GM19351 (cell line): ENCODE measurements at regions not wholly inside any gene's neighbourhood (a gene's known extent, or its start where the extent isn't known, plus 50 kb on each side); places are given as distances from the start of the nearest gene placed in this dataset.

Experiments
- ATAC-seq: cut with Tn5 transposase; IDR thresholded peaks from one replicate; pipeline ENCODE4 v1.9.1; 2021; ENCODE audit warnings: mild to moderate bottlenecking, moderate library complexity; ENCODE audit not compliant: unreplicated experiment

GRCh38 chr1:38436006-38436405 lies 389.4 kb upstream of the POU3F1 start:
- no peak for ATAC-seq

- no peak for ATAC-seq
These were observed 386.6 kb upstream of the POU3F1 start for GRCh38 chr1:38433084-38433722.

- no peak for ATAC-seq
These were observed 385.2 kb upstream of the POU3F1 start for GRCh38 chr1:38431535-38432376.

GRCh38 chr1:38430949-38431348 lies 384.4 kb upstream of the POU3F1 start:
- ATAC-seq: no peak

- no peak for ATAC-seq
These were observed 378.1 kb upstream of the POU3F1 start for GRCh38 chr1:38424677-38425076.

- no peak for ATAC-seq
These were observed 374.1 kb upstream of the POU3F1 start for GRCh38 chr1:38420666-38421065.

- ATAC-seq: no peak
These were observed 371.8 kb upstream of the POU3F1 start for GRCh38 chr1:38418195-38419030.

- no peak for ATAC-seq
These were observed 357.1 kb upstream of the POU3F1 start for GRCh38 chr1:38403667-38404066.

GRCh38 chr1:38402230-38402815 lies 355.7 kb upstream of the POU3F1 start:
- no peak for ATAC-seq

GRCh38 chr1:38396606-38397005 lies 350.0 kb upstream of the POU3F1 start:
- no peak for ATAC-seq

- no peak for ATAC-seq
These were observed 347.7 kb upstream of the POU3F1 start for GRCh38 chr1:38394303-38394702.

- no peak for ATAC-seq
These were observed 346.3 kb upstream of the POU3F1 start for GRCh38 chr1:38392861-38393260.

GRCh38 chr1:38381256-38381655 lies 334.7 kb upstream of the POU3F1 start:
- no peak for ATAC-seq

- no peak for ATAC-seq
These were observed 330.0 kb upstream of the POU3F1 start for GRCh38 chr1:38376577-38376976.

- ATAC-seq: no peak
These were observed 328.4 kb upstream of the POU3F1 start for GRCh38 chr1:38375035-38375434.

GRCh38 chr1:38371505-38371844 lies 324.9 kb upstream of the POU3F1 start:
- no peak for ATAC-seq

GRCh38 chr1:38370716-38371504 lies 324.3 kb upstream of the POU3F1 start:
- no peak for ATAC-seq

GRCh38 chr1:38365242-38365641 lies 318.6 kb upstream of the POU3F1 start:
- ATAC-seq: no peak

- ATAC-seq: no peak
These were observed 315.0 kb upstream of the POU3F1 start for GRCh38 chr1:38361566-38361965.

- no peak for ATAC-seq
These were observed 314.2 kb upstream of the POU3F1 start for GRCh38 chr1:38360807-38361206.

- no peak for ATAC-seq
These were observed 307.4 kb upstream of the POU3F1 start for GRCh38 chr1:38353956-38354355.
